HEK293 (cell line): ENCODE measurements at regions not wholly inside any gene's neighbourhood (a gene's known extent, or its start where the extent isn't known, plus 50 kb on each side); places are given as distances from the start of the nearest gene placed in this dataset.

Source experiments
- CTCF ChIP-seq: fragments of 450-650 bp; formaldehyde crosslinking; IDR thresholded peaks from 2 replicates; pipeline ENCODE4 v1.5.1; 2016; ENCODE audit warnings: missing biosample characterization, missing genetic modification characterization
- GLI4 ChIP-seq: fragments of 450-650 bp; formaldehyde crosslinking; IDR thresholded peaks from 2 replicates; pipeline ENCODE4 v1.5.1; 2016; ENCODE audit warnings: missing biosample characterization, missing genetic modification characterization
- HOXA7 ChIP-seq: sonication (generic); formaldehyde crosslinking; IDR thresholded peaks from 2 replicates; pipeline ENCODE4 v1.8.1; 2022; ENCODE audit warnings: missing genetic modification reagents, borderline replicate concordance
- PRDM1 ChIP-seq: fragments of 450-650 bp; formaldehyde crosslinking; IDR thresholded peaks from 2 replicates; pipeline ENCODE4; 2016; ENCODE audit warnings: missing biosample characterization, missing genetic modification characterization
- SALL2 ChIP-seq: fragments of 450-650 bp; formaldehyde crosslinking; IDR thresholded peaks from 2 replicates; pipeline ENCODE4 v1.5.0; 2017; ENCODE audit warnings: missing biosample characterization, mild to moderate bottlenecking, missing genetic modification characterization, borderline replicate concordance
- ZNF133 ChIP-seq: fragments of 450-650 bp; formaldehyde crosslinking; IDR thresholded peaks from 2 replicates; pipeline ENCODE4 v1.5.1; 2016; ENCODE audit warnings: missing biosample characterization, missing genetic modification characterization
- ZNF362 ChIP-seq: fragments of 450-650 bp; formaldehyde crosslinking; IDR thresholded peaks from 2 replicates; pipeline ENCODE4 v1.5.1; 2016; ENCODE audit warnings: missing biosample characterization, missing genetic modification characterization
- ZNF423 ChIP-seq: fragments of 450-650 bp; formaldehyde crosslinking; IDR thresholded peaks from 2 replicates; pipeline ENCODE4 v1.5.1; 2016; ENCODE audit warnings: missing biosample characterization, missing genetic modification characterization

- no peak for TF ChIP-seq GLI4 (tag by site-specific recombination)
- TF ChIP-seq ZNF133 (tag by site-specific recombination) = no peak
- no peak for TF ChIP-seq PRDM1
- no peak for TF ChIP-seq HOXA7
- no peak for TF ChIP-seq ZNF362 (tag by site-specific recombination)
- TF ChIP-seq ZNF423 (tag by site-specific recombination) = no peak
- TF ChIP-seq CTCF = no peak
- no peak for TF ChIP-seq SALL2 (tag by site-specific recombination)
Measured at GRCh38 chr3:944786-945185, 148.0 kb upstream of the CNTN6 start.
